RCC 7860 (cell line): ENCODE measurements at regions not wholly inside any gene's neighbourhood (a gene's known extent, or its start where the extent isn't known, plus 50 kb on each side); places are given as distances from the start of the nearest gene placed in this dataset.

Source experiments
- DNase-seq: peaks from one replicate; pipeline ENCODE4 v3.0.0-alpha.2; 2015; ENCODE audit warnings: low spot score
- FAIRE-seq: peaks from 2 replicates; lab custom pipeline; 2012; peaks lifted over from hg19 to GRCh38; lab: Jason Lieb, UNC

DNA sequence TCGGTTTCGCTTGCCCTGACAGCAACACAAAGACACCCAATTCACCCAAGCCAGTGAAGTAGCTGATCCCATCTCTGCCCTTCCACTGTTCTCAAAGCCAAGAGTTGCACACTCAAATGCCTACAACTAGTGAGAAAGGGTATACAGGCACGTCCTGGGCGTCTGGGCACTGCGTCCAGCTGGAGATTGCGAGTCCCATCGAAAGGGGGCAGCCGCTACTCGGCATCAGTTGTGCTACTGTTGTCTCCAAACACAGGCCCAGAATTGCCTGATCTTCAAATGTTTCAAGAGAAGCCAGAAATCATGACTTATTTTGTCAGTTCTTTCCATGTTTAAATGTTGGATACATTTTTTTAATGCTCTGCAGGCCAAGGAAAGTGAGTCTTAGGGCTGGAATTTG is 487.8 kb downstream of the BCOR start:
- no peak for DNase-seq
- no peak for FAIRE-seq

DNA sequence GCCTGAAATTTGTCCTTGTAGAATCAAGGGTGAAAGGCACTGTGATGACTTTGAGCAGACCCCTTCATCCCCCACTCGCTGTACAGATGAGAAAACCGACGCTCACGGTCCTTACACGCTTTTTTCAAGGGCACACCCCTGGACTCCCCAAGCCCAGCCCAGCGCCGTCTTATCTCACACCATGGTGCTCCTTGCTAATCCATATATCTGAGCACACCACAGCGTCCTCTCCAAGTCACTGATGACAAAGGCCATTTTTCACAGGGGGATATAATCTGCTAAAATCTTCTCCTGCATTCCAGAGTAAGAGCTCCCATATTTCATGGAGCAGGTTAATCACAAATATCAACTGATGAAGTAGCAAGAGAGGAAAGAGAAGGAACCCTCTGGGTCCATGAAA is 486.3 kb downstream of the BCOR start:
- FAIRE-seq: no peak
- no peak for DNase-seq

DNA sequence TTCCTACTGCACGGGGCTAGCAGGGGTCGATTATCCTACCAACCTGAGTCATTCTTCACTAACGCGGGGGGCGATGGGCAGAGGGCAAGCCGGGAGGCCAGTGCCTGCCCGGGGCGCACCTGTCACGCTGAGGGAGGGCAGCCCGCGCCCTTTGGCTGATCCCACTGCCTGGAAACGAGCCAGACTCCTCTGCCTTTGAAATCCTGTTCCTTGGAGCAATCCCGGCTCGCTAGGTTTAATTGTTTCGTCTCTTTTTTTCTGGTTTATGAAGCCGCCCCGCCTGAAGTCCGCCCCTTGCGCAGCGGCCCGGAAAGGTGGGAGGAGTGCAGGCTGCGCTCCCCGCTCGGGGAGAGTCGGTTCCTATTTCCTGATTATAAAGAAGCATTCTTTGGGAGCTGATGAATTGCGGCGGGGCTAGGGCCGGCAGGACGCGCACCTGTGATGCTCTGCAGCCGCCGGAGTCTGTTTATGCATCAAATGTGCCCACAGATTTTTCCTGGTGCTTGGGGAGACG is 484.2 kb downstream of the BCOR start:
- DNase-seq: no peak
- no peak for FAIRE-seq

GRCh38 chrX:39613997-39614679 is 483.6 kb downstream of the BCOR start:
- DNase-seq (no peak), FAIRE-seq (no peak)

DNA sequence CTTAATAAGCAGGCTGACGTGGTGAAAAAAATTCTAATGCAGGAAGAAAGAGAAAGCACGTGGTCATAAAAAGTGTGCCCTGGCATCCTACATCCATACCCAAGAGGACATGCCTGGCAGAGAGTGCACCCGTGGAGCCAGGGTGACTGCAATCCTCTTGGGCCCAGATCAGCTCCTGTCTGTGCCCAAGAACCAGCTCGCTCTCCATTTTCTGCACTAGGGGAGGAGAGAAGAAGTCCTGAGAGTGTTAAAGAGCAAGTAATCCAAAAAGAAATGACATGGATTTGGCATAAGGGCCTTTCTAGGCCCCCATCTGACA is 483.1 kb downstream of the BCOR start:
- FAIRE-seq: no peak
- DNase-seq: no peak

GRCh38 chrX:39616098-39616729 is 481.5 kb downstream of the BCOR start:
- no peak for FAIRE-seq
- DNase-seq: no peak

GRCh38 chrX:39616731-39617130 is 481.0 kb downstream of the BCOR start:
- no peak for FAIRE-seq
- no peak for DNase-seq

DNA sequence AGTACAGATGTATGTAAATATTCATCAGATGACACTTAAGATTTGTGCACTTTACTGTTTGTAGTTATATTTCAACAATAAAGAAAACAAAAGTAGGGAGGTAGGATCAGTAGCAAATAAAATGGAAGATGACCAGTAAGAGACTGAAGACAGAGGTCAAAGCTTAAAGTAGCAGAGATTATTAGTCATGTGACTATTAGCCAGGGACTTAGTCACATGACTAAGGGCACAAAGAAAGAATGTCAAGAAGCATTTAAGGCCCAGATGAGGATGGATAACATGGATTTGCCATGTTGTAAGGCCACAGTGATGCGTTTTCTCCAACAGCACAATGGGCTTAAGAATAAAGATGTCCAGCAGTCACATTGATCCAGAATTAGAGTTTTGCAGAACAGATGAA is 479.6 kb downstream of the BCOR start:
- DNase-seq: no peak
- no peak for FAIRE-seq

GRCh38 chrX:39619182-39620009 is 478.4 kb downstream of the BCOR start:
- DNase-seq (no peak), FAIRE-seq (no peak)

GRCh38 chrX:39624166-39624565 is 473.6 kb downstream of the BCOR start:
- FAIRE-seq: no peak
- DNase-seq: no peak

DNA sequence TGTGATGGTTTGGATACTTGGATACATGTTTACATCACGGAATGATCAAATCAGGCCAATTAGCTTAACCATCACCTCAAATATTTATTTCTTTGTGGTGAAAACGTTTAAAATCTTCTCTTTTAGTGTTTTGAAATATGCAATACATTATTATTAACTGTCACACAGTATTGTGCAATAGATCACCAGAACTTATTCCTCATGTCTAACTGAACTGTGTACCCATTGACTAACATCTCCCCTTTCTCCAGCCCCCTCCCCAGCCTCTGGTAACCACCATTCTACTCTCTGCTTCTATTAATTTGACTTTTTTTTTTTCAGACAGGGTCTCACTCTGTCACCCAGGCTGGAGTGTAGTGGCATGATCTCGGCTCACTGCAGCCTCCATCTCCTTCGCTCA is 471.9 kb downstream of the BCOR start:
- FAIRE-seq: no peak
- DNase-seq: no peak

- FAIRE-seq: no peak
Measured at GRCh38 chrX:39626749-39627148, 471.0 kb downstream of the BCOR start.

GRCh38 chrX:39627257-39627656 is 470.5 kb downstream of the BCOR start:
- no peak for FAIRE-seq
- no peak for DNase-seq

More at GRCh38 chrX:39626749-39627148, 471.0 kb downstream of the BCOR start:
- DNase-seq: no peak

GRCh38 chrX:39629001-39629400 is 468.8 kb downstream of the BCOR start:
- DNase-seq: no peak
- no peak for FAIRE-seq

- DNase-seq: no peak
- FAIRE-seq: no peak
Measured at GRCh38 chrX:39630344-39630743, 467.4 kb downstream of the BCOR start.

GRCh38 chrX:39631276-39632229 is 466.2 kb downstream of the BCOR start:
- FAIRE-seq (no peak), DNase-seq (no peak)

DNA sequence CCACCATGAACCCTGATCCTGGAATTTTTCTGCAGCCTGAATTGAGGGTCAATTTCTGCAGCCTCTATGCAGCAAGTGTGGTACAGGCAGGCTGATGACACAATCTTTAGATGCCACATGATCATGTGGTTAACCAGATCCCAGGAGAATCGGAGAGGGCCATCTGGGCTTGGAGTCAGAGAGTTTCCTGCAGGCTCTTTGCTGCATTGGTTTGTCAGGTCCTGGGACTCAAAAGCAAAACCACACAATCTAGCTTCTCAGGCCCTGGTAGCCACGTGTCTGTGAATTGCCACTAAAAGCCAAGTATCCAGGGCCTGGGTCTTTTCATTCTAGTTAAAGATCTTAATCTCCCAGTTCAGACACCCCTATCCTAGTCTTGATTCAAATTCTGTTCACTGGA is 464.5 kb downstream of the BCOR start:
- DNase-seq (peak; percentile 10), FAIRE-seq (peak; percentile 46)

DNA sequence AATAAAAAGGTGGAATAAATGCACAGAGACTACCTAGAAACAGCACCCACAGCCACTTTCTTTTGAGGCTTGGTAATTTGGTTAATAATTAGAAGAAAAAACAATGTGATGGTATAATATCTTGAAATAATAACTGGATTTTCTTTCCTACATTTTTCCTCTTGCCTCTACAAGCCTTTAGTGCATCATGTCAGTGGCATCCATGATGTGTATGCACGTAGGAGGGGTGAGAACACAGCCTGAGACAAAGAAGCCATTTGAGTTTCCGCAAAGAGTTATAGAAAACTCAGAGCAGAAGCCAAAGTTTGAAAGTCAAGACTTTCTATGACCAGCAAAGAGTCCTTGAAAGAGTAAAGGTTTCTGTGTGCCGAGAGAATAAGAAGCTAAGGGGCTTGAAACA is 461.3 kb downstream of the BCOR start:
- DNase-seq (no peak), FAIRE-seq (no peak)

DNA sequence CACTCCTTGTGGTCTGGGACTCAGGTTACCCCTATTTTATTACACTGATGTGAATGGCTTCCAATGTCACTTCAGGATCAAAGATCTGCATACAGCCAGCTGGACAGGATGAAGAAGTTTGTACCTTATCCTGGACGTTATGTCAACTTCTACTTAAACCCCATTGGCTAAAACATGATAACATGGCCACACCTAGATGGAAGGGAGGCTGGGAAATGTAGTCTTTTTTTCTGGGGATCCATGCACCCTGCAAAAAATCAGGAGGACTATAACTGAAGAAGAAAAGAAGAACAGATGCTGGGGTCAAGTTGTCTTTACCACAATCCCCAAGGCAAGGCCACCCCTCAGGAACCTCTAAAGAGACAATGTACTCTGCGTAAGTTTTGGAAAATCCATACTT is 459.2 kb downstream of the BCOR start:
- no peak for DNase-seq
- no peak for FAIRE-seq

- no peak for FAIRE-seq
- DNase-seq: no peak
Measured at GRCh38 chrX:39639871-39640270, 457.9 kb downstream of the BCOR start.

DNA sequence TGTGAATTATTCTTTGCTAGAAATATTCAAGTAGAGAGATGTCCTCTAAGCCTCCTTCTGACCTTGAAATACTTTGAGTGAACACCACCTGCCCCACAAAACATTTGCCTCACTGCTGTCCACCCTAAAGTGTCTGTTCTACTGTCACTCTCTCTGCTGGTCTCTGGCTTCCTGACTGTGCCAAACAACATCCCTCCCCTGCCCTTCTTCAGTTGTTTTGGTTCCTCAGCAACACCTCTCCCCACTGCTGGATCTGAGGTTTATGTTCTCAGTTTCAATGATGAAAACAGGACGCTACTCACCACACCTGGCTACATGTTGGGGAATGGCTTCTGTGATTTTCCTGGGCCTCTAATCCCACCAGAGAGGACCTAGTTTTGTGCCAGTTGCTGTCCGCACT is 456.9 kb downstream of the BCOR start:
- DNase-seq: no peak
- FAIRE-seq: no peak
